Body of pancreas (tissue), 4 donors: ENCODE measurements at regions not wholly inside any gene's neighbourhood (a gene's known extent, or its start where the extent isn't known, plus 50 kb on each side); places are given as distances from the start of the nearest gene placed in this dataset.

Experiments
- POLR2A ChIP-seq, 3 donors: fragments of 450-650 bp; IDR thresholded peaks; one replicate each; pipeline ENCODE4 v1.6.1; 2016; ENCODE audit warnings: antibody characterized with exemption in 3 of 3, mild to moderate bottlenecking in 2 of 3
- TF ChIP-seq, protein P1 (sequence below), 7 experiments: fragments of 450-650 bp in 4 of 7; fragments of 200-600 bp in 3 of 7; sonication (generic) in 3 of 7; IDR thresholded peaks; one replicate each; pipeline ENCODE4 v1.5.1; 2016 to 2019; ENCODE audit warnings: antibody characterized with exemption in 7 of 7

DNA sequence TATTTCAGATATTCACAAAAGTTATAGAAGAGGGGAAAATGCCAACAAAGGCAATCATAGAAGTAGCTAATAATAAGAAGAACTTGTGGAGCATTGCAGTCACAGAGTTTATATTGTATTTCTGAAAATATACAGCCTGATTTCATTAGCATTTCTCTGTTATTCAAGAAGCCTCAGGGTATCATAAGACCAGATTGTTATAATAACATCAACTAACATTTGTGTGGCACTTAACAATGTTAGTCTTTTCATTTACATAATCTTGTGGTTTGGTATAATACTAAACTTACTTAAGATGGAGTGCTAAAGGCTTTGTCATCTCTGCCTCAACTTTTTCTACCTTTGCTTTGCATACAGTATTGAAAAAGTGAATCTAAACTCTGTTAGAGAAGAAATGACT lies 61.6 kb upstream of the TACR1 start:
- TF ChIP-seq, protein P1, sequence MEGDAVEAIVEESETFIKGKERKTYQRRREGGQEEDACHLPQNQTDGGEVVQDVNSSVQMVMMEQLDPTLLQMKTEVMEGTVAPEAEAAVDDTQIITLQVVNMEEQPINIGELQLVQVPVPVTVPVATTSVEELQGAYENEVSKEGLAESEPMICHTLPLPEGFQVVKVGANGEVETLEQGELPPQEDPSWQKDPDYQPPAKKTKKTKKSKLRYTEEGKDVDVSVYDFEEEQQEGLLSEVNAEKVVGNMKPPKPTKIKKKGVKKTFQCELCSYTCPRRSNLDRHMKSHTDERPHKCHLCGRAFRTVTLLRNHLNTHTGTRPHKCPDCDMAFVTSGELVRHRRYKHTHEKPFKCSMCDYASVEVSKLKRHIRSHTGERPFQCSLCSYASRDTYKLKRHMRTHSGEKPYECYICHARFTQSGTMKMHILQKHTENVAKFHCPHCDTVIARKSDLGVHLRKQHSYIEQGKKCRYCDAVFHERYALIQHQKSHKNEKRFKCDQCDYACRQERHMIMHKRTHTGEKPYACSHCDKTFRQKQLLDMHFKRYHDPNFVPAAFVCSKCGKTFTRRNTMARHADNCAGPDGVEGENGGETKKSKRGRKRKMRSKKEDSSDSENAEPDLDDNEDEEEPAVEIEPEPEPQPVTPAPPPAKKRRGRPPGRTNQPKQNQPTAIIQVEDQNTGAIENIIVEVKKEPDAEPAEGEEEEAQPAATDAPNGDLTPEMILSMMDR (IDR thresholded peaks at IDR 0.05) = no peak
- no peak for TF ChIP-seq POLR2A (IDR thresholded peaks at IDR 0.05)
